Activated gamma-delta T cell treated with Interleukin-2 at 50 U/mL for 16 hours (primary cell): ENCODE measurements at regions not wholly inside any gene's neighbourhood (a gene's known extent, or its start where the extent isn't known, plus 50 kb on each side); places are given as distances from the start of the nearest gene placed in this dataset.

Experiments
- DNase-seq: peaks from one replicate; pipeline ENCODE4 v3.0.0-alpha.2; 2020

- DNase-seq = no peak
Measured at GRCh38 chr18:10035281-10035991, 121.6 kb downstream of the VAPA start.

GRCh38 chr18:10036479-10036878 is 122.7 kb downstream of the VAPA start:
- DNase-seq = no peak

- DNase-seq = no peak
Measured at GRCh38 chr18:10037181-10037580, 123.4 kb downstream of the VAPA start.

GRCh38 chr18:10038268-10038667 is 124.5 kb downstream of the VAPA start:
- no peak for DNase-seq

- DNase-seq = no peak
Measured at GRCh38 chr18:10040287-10041011, 126.6 kb downstream of the VAPA start.

GRCh38 chr18:10041180-10041579 is 127.4 kb downstream of the VAPA start:
- DNase-seq = no peak

GRCh38 chr18:10042492-10042891 is 128.7 kb downstream of the VAPA start:
- DNase-seq = no peak

GRCh38 chr18:10044054-10044453 is 130.2 kb downstream of the VAPA start:
- DNase-seq = no peak

GRCh38 chr18:10045296-10045891 is 131.6 kb downstream of the VAPA start:
- DNase-seq = no peak

GRCh38 chr18:10046178-10046807 is 132.5 kb downstream of the VAPA start:
- DNase-seq = no peak

- DNase-seq = no peak
Measured at GRCh38 chr18:10047237-10047636, 133.4 kb downstream of the VAPA start.

- no peak for DNase-seq
Measured at GRCh38 chr18:10049747-10050146, 135.9 kb downstream of the VAPA start.

GRCh38 chr18:10050956-10051355 is 137.1 kb downstream of the VAPA start:
- DNase-seq = no peak

- no peak for DNase-seq
Measured at GRCh38 chr18:10051877-10052631, 138.2 kb downstream of the VAPA start.

GRCh38 chr18:10052871-10053270 is 139.1 kb downstream of the VAPA start:
- no peak for DNase-seq

GRCh38 chr18:10053861-10054260 is 140.0 kb downstream of the VAPA start:
- DNase-seq = no peak

GRCh38 chr18:10054366-10054765 is 140.6 kb downstream of the VAPA start:
- DNase-seq = no peak

- DNase-seq = no peak
Measured at GRCh38 chr18:10055125-10055750, 141.4 kb downstream of the VAPA start.

- DNase-seq = no peak
Measured at GRCh38 chr18:10056506-10056905, 142.7 kb downstream of the VAPA start.

GRCh38 chr18:10057401-10057893 is 143.6 kb downstream of the VAPA start:
- DNase-seq = no peak

GRCh38 chr18:10057894-10058791 is 144.3 kb downstream of the VAPA start:
- DNase-seq = no peak
